Inflammatory macrophage treated with lipopolysaccharide for 4 hours (primary cell): ENCODE measurements at regions not wholly inside any gene's neighbourhood (a gene's known extent, or its start where the extent isn't known, plus 50 kb on each side); places are given as distances from the start of the nearest gene placed in this dataset.
"Not testable (repeated sequence)": the region's sequence is repeated elsewhere in the genome, so short reads cannot be mapped to it uniquely, and the experiment has no call there.

ENCODE experiments used
- DNase-seq: peaks from one replicate; pipeline ENCODE4 v3.0.0-alpha.2; 2020

GRCh38 chr6:14468647-14469321, 351.2 kb downstream of the CD83 start:
- DNase-seq, result no peak

- DNase-seq, result no peak
Measured at GRCh38 chr6:14470101-14470500, 352.5 kb downstream of the CD83 start.

- DNase-seq, result no peak
Measured at GRCh38 chr6:14470671-14471070, 353.1 kb downstream of the CD83 start.

GRCh38 chr6:14472255-14472985, 354.8 kb downstream of the CD83 start:
- no peak for DNase-seq

GRCh38 chr6:14472986-14473337, 355.4 kb downstream of the CD83 start:
- DNase-seq, result peak; percentile 6

GRCh38 chr6:14474816-14475215, 357.2 kb downstream of the CD83 start:
- no peak for DNase-seq

- DNase-seq, result no peak
Measured at GRCh38 chr6:14475306-14475705, 357.7 kb downstream of the CD83 start.

- no peak for DNase-seq
Measured at GRCh38 chr6:14476793-14477531, 359.4 kb downstream of the CD83 start.

- no peak for DNase-seq
Measured at GRCh38 chr6:14477559-14477958, 360.0 kb downstream of the CD83 start.

GRCh38 chr6:14478381-14479225, 361.0 kb downstream of the CD83 start:
- DNase-seq, result peak; percentile 15

GRCh38 chr6:14481946-14482345, 364.4 kb downstream of the CD83 start:
- not testable (repeated sequence) for DNase-seq

GRCh38 chr6:14487625-14488024, 370.1 kb downstream of the CD83 start:
- DNase-seq, result no peak

- no peak for DNase-seq
Measured at GRCh38 chr6:14488180-14488579, 370.6 kb downstream of the CD83 start.

GRCh38 chr6:14489445-14489844, 371.9 kb downstream of the CD83 start:
- DNase-seq, result no peak

GRCh38 chr6:14498748-14499147, 381.2 kb downstream of the CD83 start:
- no peak for DNase-seq

GRCh38 chr6:14499309-14499708, 381.7 kb downstream of the CD83 start:
- DNase-seq, result no peak

- DNase-seq, result no peak
Measured at GRCh38 chr6:14499841-14500240, 382.3 kb downstream of the CD83 start.

- DNase-seq, result no peak
Measured at GRCh38 chr6:14500809-14501208, 383.2 kb downstream of the CD83 start.

GRCh38 chr6:14501240-14501639, 383.7 kb downstream of the CD83 start:
- DNase-seq, result no peak

GRCh38 chr6:14501914-14502313, 384.3 kb downstream of the CD83 start:
- DNase-seq, result no peak

- no peak for DNase-seq
Measured at GRCh38 chr6:14502551-14502950, 385.0 kb downstream of the CD83 start.

- DNase-seq, result no peak
Measured at GRCh38 chr6:14505401-14505800, 387.8 kb downstream of the CD83 start.

- no peak for DNase-seq
Measured at GRCh38 chr6:14506656-14507246, 389.2 kb downstream of the CD83 start.
